ENCODE measurements at regions not wholly inside any gene's neighbourhood (a gene's known extent, or its start where the extent isn't known, plus 50 kb on each side); places are given as distances from the start of the nearest gene placed in this dataset.

GRCh38 chr6:119612911-119613381 lies 263.4 kb upstream of the MAN1A1 start:
- Histone ChIP-seq H3F3A (ENCODE audit: insufficient read depth, low read length, poor library complexity, severe bottlenecking) (no peaks in the 10 kb centered on the region), H3K27me3 (ENCODE audit: insufficient read depth, low read depth, low read length) (no peaks in the 10 kb centered on the region), H2AFZ (ENCODE audit: low read depth, low read length) (no peak overlapping the region), H4K20me1 (ENCODE audit: insufficient read depth) (no peaks in the 10 kb centered on the region), H3K4me2 (ENCODE audit: low read length) (no peak overlapping the region), H3K9ac (ENCODE audit: low read length) (no peak overlapping the region), H3K9me3 (ENCODE audit: low read length) (no peaks in the 10 kb centered on the region), H3K27ac (ENCODE audit: low read length) (no peak overlapping the region), H3K4me3 (ENCODE audit: low read length) (no peak overlapping the region), H3K9me2 (ENCODE audit: insufficient read depth, low read length) (no peaks in the 10 kb centered on the region), H3K36me3 (ENCODE audit: insufficient read depth, low read length) (no peaks in the 10 kb centered on the region), H3K79me2 (replicated peaks; ENCODE audit: insufficient read depth, low read length) (no peaks in the 10 kb centered on the region)
- TF ChIP-seq EZH2 (IDR thresholded peaks at IDR 0.05; ENCODE audit: borderline replicate concordance, insufficient read depth, low read length, poor library complexity, severe bottlenecking) (no peak), REST (IDR thresholded peaks at IDR 0.05; ENCODE audit: borderline replicate concordance) (no peak), POLR2AphosphoS5 (IDR thresholded peaks at IDR 0.05) (no peak), CTCF (IDR thresholded peaks at IDR 0.05; ENCODE audit: poor library complexity, severe bottlenecking) (no peak), TAF1 (IDR thresholded peaks at IDR 0.05; ENCODE audit: low read depth) (no peak), MXI1 (conservative IDR thresholded peaks at IDR 0.05; ENCODE audit: poor library complexity, severe bottlenecking) (no peak), RAD21 (conservative IDR thresholded peaks at IDR 0.05) (no peak), SMC3 (conservative IDR thresholded peaks at IDR 0.05; ENCODE audit: poor library complexity) (no peak), EP300 (conservative IDR thresholded peaks at IDR 0.05; ENCODE audit: poor library complexity, severe bottlenecking) (no peak)

GRCh38 chr6:119612176-119612891 lies 262.8 kb upstream of the MAN1A1 start:
- TF ChIP-seq SMC3 (conservative IDR thresholded peaks at IDR 0.05; ENCODE audit: poor library complexity), result no peak
- TF ChIP-seq EZH2 (IDR thresholded peaks at IDR 0.05; ENCODE audit: borderline replicate concordance, insufficient read depth, low read length, poor library complexity, severe bottlenecking), result no peak
- no peak for TF ChIP-seq POLR2AphosphoS5 (IDR thresholded peaks at IDR 0.05)
- TF ChIP-seq REST (IDR thresholded peaks at IDR 0.05; ENCODE audit: borderline replicate concordance), result no peak
- TF ChIP-seq TAF1 (IDR thresholded peaks at IDR 0.05; ENCODE audit: low read depth), result no peak
- TF ChIP-seq MXI1 (conservative IDR thresholded peaks at IDR 0.05; ENCODE audit: poor library complexity, severe bottlenecking), result no peak
- no peak for TF ChIP-seq EP300 (conservative IDR thresholded peaks at IDR 0.05; ENCODE audit: poor library complexity, severe bottlenecking)
- no peak for TF ChIP-seq CTCF (IDR thresholded peaks at IDR 0.05; ENCODE audit: poor library complexity, severe bottlenecking)
- TF ChIP-seq RAD21 (conservative IDR thresholded peaks at IDR 0.05), result no peak
- H3K4me3 ChIP-seq (ENCODE audit: low read length), result no peak overlapping the region

More at GRCh38 chr6:119612176-119612891, 262.8 kb upstream of the MAN1A1 start:
- Histone ChIP-seq H4K20me1 (ENCODE audit: insufficient read depth) (no peaks in the 10 kb centered on the region), H3K27me3 (ENCODE audit: insufficient read depth, low read depth, low read length) (no peaks in the 10 kb centered on the region), H3K27ac (ENCODE audit: low read length) (no peak overlapping the region), H3K79me2 (replicated peaks; ENCODE audit: insufficient read depth, low read length) (no peaks in the 10 kb centered on the region), H3K9me2 (ENCODE audit: insufficient read depth, low read length) (no peaks in the 10 kb centered on the region), H3K4me2 (ENCODE audit: low read length) (no peak overlapping the region), H2AFZ (ENCODE audit: low read depth, low read length) (no peak overlapping the region), H3K9ac (ENCODE audit: low read length) (no peak overlapping the region), H3K36me3 (ENCODE audit: insufficient read depth, low read length) (no peaks in the 10 kb centered on the region), H3K9me3 (ENCODE audit: low read length) (no peaks in the 10 kb centered on the region), H3F3A (ENCODE audit: insufficient read depth, low read length, poor library complexity, severe bottlenecking) (no peaks in the 10 kb centered on the region)

Measured in neural cell (in vitro differentiated cells).